ENCODE measurements at regions not wholly inside any gene's neighbourhood (a gene's known extent, or its start where the extent isn't known, plus 50 kb on each side); places are given as distances from the start of the nearest gene placed in this dataset.
A peak's percentile ranks its signal among the peaks of the same experiment; 100 is the strongest.

DNA sequence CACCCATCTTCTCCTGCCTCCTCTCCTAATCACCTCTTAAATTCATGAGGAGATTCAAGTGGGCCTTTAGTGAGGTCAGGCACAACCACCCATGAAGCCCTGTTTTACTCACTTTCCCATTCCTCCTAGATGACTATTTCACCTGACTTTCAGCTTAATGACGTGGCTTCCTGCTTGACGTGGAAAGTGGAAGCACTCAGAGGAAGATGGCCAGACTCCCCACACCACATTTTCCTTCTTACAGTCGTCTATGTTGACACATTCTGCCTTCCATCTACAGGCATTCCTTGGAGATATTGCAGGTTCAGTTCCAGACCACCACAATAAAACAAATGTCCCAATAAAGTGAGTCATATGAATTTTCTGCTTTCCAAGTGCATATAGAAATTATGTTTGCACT lies 146.4 kb upstream of the TAS2R1 start:
- peak overlapping the region; percentile 96 for H2BK20ac ChIP-seq (ENCODE audit: low read depth, low read length)
- ATAC-seq (ENCODE audit: low read depth), result no peak
- H2AK5ac ChIP-seq (ENCODE audit: low read depth, low read length), result peak overlapping the region; percentile 95; the same call in 1 of the 2 replicates
- peaks cover 13% of the 10 kb centered on the region for H3K4me1 ChIP-seq (ENCODE audit: control insufficient read depth, insufficient read depth, low read length)
- peak overlapping the region; percentile 96; the same call in 1 of the 2 replicates for H4K91ac ChIP-seq (ENCODE audit: insufficient read depth, low read depth, low read length)
- peak overlapping the region; percentile 69 for H2AFZ ChIP-seq (replicated peaks; ENCODE audit: low read length, poor library complexity)
- intact Hi-C loops (cut with micrococcal nuclease) (no loop called here), in situ Hi-C loops (cut with MboI; ENCODE audit: low sequenced_read_pairs) (loop anchor here (10.0 kb wide), 2 partner anchors 248 to 458 kb away; no protein-coding TSS in a partner anchor), dilution Hi-C loops (cut with HindIII; ENCODE audit: low sequenced_read_pairs, unreplicated experiment) (no loop called here)
- peak overlapping the region; percentile 4; the same call in 1 of the 2 replicates for H4K5ac ChIP-seq (ENCODE audit: low read depth, low read length)
- H4K20me1 ChIP-seq (ENCODE audit: insufficient read depth, low read length), result no peaks in the 10 kb centered on the region
- no peaks in the 10 kb centered on the region for H3K27me3 ChIP-seq (ENCODE audit: control insufficient read depth, insufficient read depth, low read length)
- DNase-seq, result peak; percentile 91
- H3K4me3 ChIP-seq (ENCODE audit: insufficient read depth, low read depth, low read length), result no peak overlapping the region
- TF ChIP-seq, protein P1, sequence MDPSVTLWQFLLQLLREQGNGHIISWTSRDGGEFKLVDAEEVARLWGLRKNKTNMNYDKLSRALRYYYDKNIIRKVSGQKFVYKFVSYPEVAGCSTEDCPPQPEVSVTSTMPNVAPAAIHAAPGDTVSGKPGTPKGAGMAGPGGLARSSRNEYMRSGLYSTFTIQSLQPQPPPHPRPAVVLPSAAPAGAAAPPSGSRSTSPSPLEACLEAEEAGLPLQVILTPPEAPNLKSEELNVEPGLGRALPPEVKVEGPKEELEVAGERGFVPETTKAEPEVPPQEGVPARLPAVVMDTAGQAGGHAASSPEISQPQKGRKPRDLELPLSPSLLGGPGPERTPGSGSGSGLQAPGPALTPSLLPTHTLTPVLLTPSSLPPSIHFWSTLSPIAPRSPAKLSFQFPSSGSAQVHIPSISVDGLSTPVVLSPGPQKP (IDR thresholded peaks at IDR 0.05; ENCODE audit: borderline replicate concordance, low read depth, low read length), result no peak
- TF ChIP-seq CEBPB (IDR thresholded peaks at IDR 0.05; ENCODE audit: low read depth, low read length), result peak; percentile 59; the same call in 1 of the 2 replicates
- TF ChIP-seq SMC3 (IDR thresholded peaks at IDR 0.05; ENCODE audit: low read depth, low read length), result no peak
- peak; percentile 29; the same call in 1 of the 2 replicates for TF ChIP-seq FOS (IDR thresholded peaks at IDR 0.05; ENCODE audit: low read depth, low read length)
- no peak for TF ChIP-seq POLR2A (IDR thresholded peaks at IDR 0.05; ENCODE audit: low read depth, low read length)
- TF ChIP-seq MAZ (IDR thresholded peaks at IDR 0.05; ENCODE audit: borderline replicate concordance, low read depth, low read length), result no peak
- TF ChIP-seq RCOR1 (IDR thresholded peaks at IDR 0.05; ENCODE audit: insufficient replicate concordance, low read length), result no peak
- no peak for TF ChIP-seq CHD1 (IDR thresholded peaks at IDR 0.05; ENCODE audit: low read depth, low read length)
- TF ChIP-seq RAD21 (IDR thresholded peaks at IDR 0.05; ENCODE audit: low read length), result peak; percentile 10; the same call in 1 of the 2 replicates
- peak overlapping the region; percentile 84 for H2BK5ac ChIP-seq (ENCODE audit: low read depth, low read length, poor library complexity, severe bottlenecking)
- H3K9me3 ChIP-seq (ENCODE audit: control insufficient read depth, insufficient read depth, low read length), result no peaks in the 10 kb centered on the region
- H3K23ac ChIP-seq (ENCODE audit: low read depth, low read length), result peak overlapping the region; percentile 48
- H3K14ac ChIP-seq (replicated peaks; ENCODE audit: low read depth, low read length), result peak overlapping the region; percentile 54
- no peak overlapping the region for H3K4me2 ChIP-seq (ENCODE audit: low read depth, low read length)
- no peaks in the 10 kb centered on the region for H3K79me1 ChIP-seq (ENCODE audit: low read depth in 1 of 2, low read length in 2 of 2)
- no TSS peak for BruUV-seq (replicated peaks)
- H3K9ac ChIP-seq (ENCODE audit: low read depth, low read length), result no peak overlapping the region
- peaks cover 19% of the 10 kb centered on the region for H3K9me1 ChIP-seq (ENCODE audit: insufficient read depth, low read length)
- no peak overlapping the region for H3K27ac ChIP-seq (ENCODE audit: insufficient read depth, low read length)
- WGBS, 2 experiments (ENCODE audit: extremely low coverage in 2 of 2, insufficient read length in 1 of 2), result 20% methylated on average over 1 of the region's 3 CpGs; no CpG with 5 or more reads in 1 of the 2 experiments
- no peaks in the 10 kb centered on the region for H3K36me3 ChIP-seq (ENCODE audit: control insufficient read depth, insufficient read depth, low read length)
- H3K56ac ChIP-seq (ENCODE audit: extremely low read depth, insufficient read depth, low read length), result no peak overlapping the region
- peak overlapping the region; percentile 98 for H2BK120ac ChIP-seq (ENCODE audit: low read depth, low read length)
- peak overlapping the region; percentile 95 to 97; a peak in 2 of 4 replicates for H4K8ac ChIP-seq (ENCODE audit: low read depth in 2 of 2, low read length in 2 of 2)
- peak overlapping the region; percentile 24; the same call in 1 of the 2 replicates for H3K18ac ChIP-seq (ENCODE audit: low read depth, low read length)
- H2BK15ac ChIP-seq (ENCODE audit: low read depth, low read length), result peak overlapping the region; percentile 33; the same call in 1 of the 3 replicates
- ChIA-PET CTCF (no interaction called here), POLR2A (ENCODE audit: unreplicated experiment) (no interaction called here)
- peak overlapping the region; percentile 60 for H2AK9ac ChIP-seq (replicated peaks; ENCODE audit: low read depth, low read length, poor library complexity)
- peak overlapping the region; percentile 92; the same call in 1 of the 2 replicates for H3K4ac ChIP-seq (ENCODE audit: low read depth, low read length)

All from IMR-90 (cell line).